IMR-90 (cell line): ENCODE measurements at regions not wholly inside any gene's neighbourhood (a gene's known extent, or its start where the extent isn't known, plus 50 kb on each side); places are given as distances from the start of the nearest gene placed in this dataset.

Experiments used
- ATAC-seq: fragments of 200-7000 bp; cut with Tn5 transposase; 2 replicates; pipeline ENCODE4 v1.9.1; 2020; ENCODE audit warnings: low read depth, mild to moderate bottlenecking, moderate library complexity
- BruUV-seq: library from RNA; stranded (reverse); fragments of 400-500 nt; replicated peaks from 2 replicates; lab custom pipeline; 2021; lab: Mats Ljungman, UMichigan
- CTCF ChIA-PET: fragments of 300-600 bp; formaldehyde crosslinking; extraction: SDS; loops from one replicate; lab custom pipeline; 2021; ENCODE audit warnings: antibody characterized with exemption; lab: Yijun Ruan, JAX
- POLR2A ChIA-PET: fragments of 300-600 bp; sonication (Branson Sonifier 250); formaldehyde crosslinking; loops from one replicate; lab custom pipeline; 2022; ENCODE audit warnings: antibody characterized with exemption; ENCODE audit not compliant: unreplicated experiment; lab: Charles Lee
- DNase-seq: peaks from one replicate; pipeline ENCODE4 v3.0.0; 2013
- H2AFZ ChIP-seq: replicated peaks from 2 replicates; pipeline ENCODE3; 2013; ENCODE audit warnings: low read length, mild to moderate bottlenecking; ENCODE audit not compliant: poor library complexity
- H2AK5ac ChIP-seq: 2 replicates; pipeline ENCODE4 v1.6.1; 2013; ENCODE audit warnings: low read depth, low read length, inconsistent platforms
- H2AK9ac ChIP-seq: replicated peaks from 2 replicates; pipeline ENCODE3; 2013; ENCODE audit warnings: mild to moderate bottlenecking, low read depth, low read length, moderate library complexity; ENCODE audit not compliant: poor library complexity
- H2BK120ac ChIP-seq: 2 replicates; pipeline ENCODE4 v1.6.1; 2013; ENCODE audit warnings: low read depth, low read length, inconsistent platforms
- H2BK15ac ChIP-seq: 3 replicates; pipeline ENCODE4 v1.6.1; 2013; ENCODE audit warnings: low read depth, low read length, inconsistent platforms
- H2BK20ac ChIP-seq: 2 replicates; pipeline ENCODE4 v1.6.1; 2013; ENCODE audit warnings: low read depth, mild to moderate bottlenecking, inconsistent platforms, low read length, moderate library complexity
- H2BK5ac ChIP-seq: 2 replicates; pipeline ENCODE4 v1.6.1; 2013; ENCODE audit warnings: mild to moderate bottlenecking, low read depth, low read length, inconsistent platforms; ENCODE audit not compliant: poor library complexity, severe bottlenecking
- H3K14ac ChIP-seq: replicated peaks from 2 replicates; pipeline ENCODE4 v1.6.1; 2013; ENCODE audit warnings: low read depth, low read length, inconsistent platforms
- H3K18ac ChIP-seq: 2 replicates; pipeline ENCODE4 v1.6.1; 2013; ENCODE audit warnings: low read depth, low read length, control low read depth
- H3K23ac ChIP-seq: 2 replicates; pipeline ENCODE4 v1.6.1; 2013; ENCODE audit warnings: low read depth, low read length, inconsistent platforms
- H3K27ac ChIP-seq: 2 replicates; pipeline ENCODE4 v1.5.1; 2013; ENCODE audit warnings: mild to moderate bottlenecking, control low read depth, low read length; ENCODE audit not compliant: insufficient read depth
- H3K27me3 ChIP-seq: 2 replicates; pipeline ENCODE4 v1.6.1; 2013; ENCODE audit warnings: low read length; ENCODE audit not compliant: control insufficient read depth, insufficient read depth
- H3K36me3 ChIP-seq: 2 replicates; pipeline ENCODE4 v1.6.1; 2013; ENCODE audit warnings: low read length, mixed read lengths; ENCODE audit not compliant: control insufficient read depth, insufficient read depth
- H3K4ac ChIP-seq: 2 replicates; pipeline ENCODE4 v1.6.1; 2013; ENCODE audit warnings: low read depth, low read length, inconsistent platforms
- H3K4me1 ChIP-seq: 2 replicates; pipeline ENCODE4 v1.6.1; 2013; ENCODE audit warnings: low read length, mixed read lengths; ENCODE audit not compliant: control insufficient read depth, insufficient read depth
- H3K4me2 ChIP-seq: 2 replicates; pipeline ENCODE4 v1.6.1; 2013; ENCODE audit warnings: low read depth, mild to moderate bottlenecking, control low read depth, low read length, moderate library complexity
- H3K4me3 ChIP-seq: 2 replicates; pipeline ENCODE4 v1.5.1; 2013; ENCODE audit warnings: low read depth, mild to moderate bottlenecking, control low read depth, low read length, moderate library complexity; ENCODE audit not compliant: insufficient read depth
- H3K56ac ChIP-seq: 2 replicates; pipeline ENCODE4 v1.6.1; 2013; ENCODE audit warnings: low read length, inconsistent platforms; ENCODE audit not compliant: insufficient read depth; ENCODE audit errors: extremely low read depth
- H3K79me1 ChIP-seq, 2 experiments: 2 replicates each; pipeline ENCODE4 v1.6.1; 2013; ENCODE audit warnings: low read length in 2 of 2, inconsistent platforms in 1 of 2, low read depth in 1 of 2
- H3K9ac ChIP-seq: 2 replicates; pipeline ENCODE4 v1.6.1; 2013; ENCODE audit warnings: low read depth, low read length, control low read depth
- H3K9me1 ChIP-seq: 2 replicates; pipeline ENCODE4 v1.6.1; 2013; ENCODE audit warnings: low read length, inconsistent platforms; ENCODE audit not compliant: insufficient read depth
- H3K9me3 ChIP-seq: 2 replicates; pipeline ENCODE4 v1.6.1; 2013; ENCODE audit warnings: low read length; ENCODE audit not compliant: control insufficient read depth, insufficient read depth
- H4K20me1 ChIP-seq: 2 replicates; pipeline ENCODE4 v1.6.1; 2013; ENCODE audit warnings: low read length, inconsistent platforms; ENCODE audit not compliant: insufficient read depth
- H4K5ac ChIP-seq: 2 replicates; pipeline ENCODE4 v1.6.1; 2013; ENCODE audit warnings: mild to moderate bottlenecking, low read depth, low read length, control low read depth
- H4K8ac ChIP-seq, 2 experiments: 2 replicates each; pipeline ENCODE4 v1.6.1; 2013; ENCODE audit warnings: low read depth in 2 of 2, low read length in 2 of 2, control low read depth in 1 of 2, inconsistent platforms in 1 of 2
- H4K91ac ChIP-seq: 2 replicates; pipeline ENCODE4 v1.6.1; 2013; ENCODE audit warnings: low read depth, low read length, inconsistent platforms; ENCODE audit not compliant: insufficient read depth
- CHD1 ChIP-seq: IDR thresholded peaks from 2 replicates; pipeline ENCODE4 v1.6.1; 2012; ENCODE audit warnings: low read depth, low read length, improper control_type of control experiment
- CTCF ChIP-seq: conservative IDR thresholded peaks from 2 replicates; pipeline ENCODE4 v1.5.1; 2012; ENCODE audit warnings: mild to moderate bottlenecking, low read depth, low read length, improper control_type of control experiment
- ELK1 ChIP-seq: fragments of 150-350 bp; IDR thresholded peaks from 2 replicates; pipeline ENCODE4 v1.6.1; 2016; ENCODE audit warnings: low read depth, mild to moderate bottlenecking, low read length, moderate library complexity, borderline replicate concordance
- MAFK ChIP-seq: IDR thresholded peaks from 2 replicates; pipeline ENCODE4 v1.6.1; 2012; ENCODE audit warnings: low read depth, low read length, improper control_type of control experiment
- MXI1 ChIP-seq: IDR thresholded peaks from 2 replicates; pipeline ENCODE4 v1.6.1; 2012; ENCODE audit warnings: low read depth, mild to moderate bottlenecking, low read length, moderate library complexity, borderline replicate concordance
- RAD21 ChIP-seq: IDR thresholded peaks from 2 replicates; pipeline ENCODE4 v1.6.1; 2012; ENCODE audit warnings: low read length, improper control_type of control experiment
- RCOR1 ChIP-seq: IDR thresholded peaks from 2 replicates; pipeline ENCODE4 v1.6.1; 2012; ENCODE audit warnings: mild to moderate bottlenecking, low read length, improper control_type of control experiment; ENCODE audit not compliant: insufficient replicate concordance
- SMC3 ChIP-seq: fragments of 150-350 bp; IDR thresholded peaks from 2 replicates; pipeline ENCODE4 v1.6.1; 2016; ENCODE audit warnings: low read depth, mild to moderate bottlenecking, antibody characterized with exemption, low read length, moderate library complexity
- WGBS, 2 experiments: methylation state at CpG; one replicate each; pipeline versions ENCODE4 v1.1.5 to v1.1.7; 2013; ENCODE audit warnings: missing lambda C conversion rate in 2 of 2; ENCODE audit not compliant: insufficient read length in 1 of 2; ENCODE audit errors: extremely low coverage in 2 of 2; 5-methylcytosine and 5-hydroxymethylcytosine counted together
- dilution Hi-C: fragments of 300-500 bp; cut with HindIII; formaldehyde crosslinking; loops from one replicate; pipeline ENCODE4 v1.14.3; 2018; ENCODE audit warnings: low sequenced_read_pairs; ENCODE audit not compliant: unreplicated experiment
- in situ Hi-C: fragments of 300-500 bp; cut with MboI; formaldehyde crosslinking; loops from 3 replicates; pipeline ENCODE4 v1.14.3; 2019; ENCODE audit warnings: low sequenced_read_pairs, inconsistent platforms, mixed read lengths
- intact Hi-C: fragments of 100-400 bp; cut with micrococcal nuclease; formaldehyde crosslinking; loops from 2 replicates; pipeline ENCODE4 v1.10.0; 2022

- no peak overlapping the region for H3K4ac ChIP-seq
- no peak overlapping the region for H4K5ac ChIP-seq
- peaks cover 8% of the 10 kb centered on the region for H3K4me1 ChIP-seq
- no peak overlapping the region for H2AK9ac ChIP-seq
- no peaks in the 10 kb centered on the region for H3K36me3 ChIP-seq
- 100% methylated on average over 3 of the region's 3 CpGs; no CpG with 5 or more reads in 1 of the 2 experiments for WGBS, 2 experiments
- no peaks in the 10 kb centered on the region for H3K79me1 ChIP-seq
- no peak overlapping the region for H3K9ac ChIP-seq
- H3K4me2 ChIP-seq: no peak overlapping the region
- H2AFZ ChIP-seq: no peak overlapping the region
- in situ Hi-C loops (no loop called here), dilution Hi-C loops (no loop called here), intact Hi-C loops (no loop called here)
- no peaks in the 10 kb centered on the region for H4K20me1 ChIP-seq
- no peaks in the 10 kb centered on the region for H3K27me3 ChIP-seq
- CTCF ChIA-PET: no interaction called here
- ATAC-seq: no peak
- H2AK5ac ChIP-seq: no peak overlapping the region
- no peak overlapping the region for H2BK120ac ChIP-seq
- no peak overlapping the region for H3K4me3 ChIP-seq
- H4K8ac ChIP-seq: no peak overlapping the region
- H3K18ac ChIP-seq: no peak overlapping the region
- H3K23ac ChIP-seq: no peak overlapping the region
- H2BK20ac ChIP-seq: no peak overlapping the region
- H3K56ac ChIP-seq: no peak overlapping the region
- POLR2A ChIA-PET: no interaction called here
- no TSS peak for BruUV-seq
- TF ChIP-seq RAD21 (no peak), SMC3 (no peak), CHD1 (no peak), RCOR1 (no peak), MXI1 (no peak), ELK1 (no peak), MAFK (no peak), CTCF (no peak)
- peaks cover 6% of the 10 kb centered on the region; the same call in 1 of the 2 replicates for H3K9me1 ChIP-seq
- H3K9me3 ChIP-seq: no peaks in the 10 kb centered on the region
- no peak for DNase-seq
- no peak overlapping the region for H2BK15ac ChIP-seq
- H2BK5ac ChIP-seq: no peak overlapping the region
- H4K91ac ChIP-seq: no peak overlapping the region
- no peak overlapping the region for H3K14ac ChIP-seq
- no peak overlapping the region for H3K27ac ChIP-seq
These were observed 112.4 kb upstream of the SPATA31D4 start for GRCh38 chr9:81815781-81816180.
